BLaER1 treated with 17β-estradiol and CSF1 and Interleukin-3, amounts not matched to agents 10 nM and 100 nM (cell line): ENCODE measurements at regions not wholly inside any gene's neighbourhood (a gene's known extent, or its start where the extent isn't known, plus 50 kb on each side); places are given as distances from the start of the nearest gene placed in this dataset.

Experiments
- H3K27ac ChIP-seq, 11 experiments: shearing (Covaris generic); formaldehyde crosslinking; 2 replicates each; pipeline ENCODE4 v1.8.1; 2022
- H3K27me3 ChIP-seq, 11 experiments: shearing (Covaris generic); formaldehyde crosslinking; 2 replicates each; pipeline ENCODE4 v1.8.1; 2022
- H3K36me3 ChIP-seq, 11 experiments: shearing (Covaris generic); formaldehyde crosslinking; 2 replicates each; pipeline ENCODE4 v1.8.1; 2022
- H3K4me1 ChIP-seq, 10 experiments: shearing (Covaris generic); formaldehyde crosslinking; 2 replicates each; pipeline ENCODE4 v1.8.1; 2022
- H3K4me2 ChIP-seq, 11 experiments: shearing (Covaris generic); formaldehyde crosslinking; 2 replicates each; pipeline ENCODE4 v1.8.1; 2022
- H3K4me3 ChIP-seq, 10 experiments: shearing (Covaris generic); formaldehyde crosslinking; 2 replicates each; pipeline ENCODE4 v1.8.1; 2022
- H3K9ac ChIP-seq, 11 experiments: shearing (Covaris generic); formaldehyde crosslinking; 2 replicates each; pipeline ENCODE4 v1.8.1; 2022
- H3K9me3 ChIP-seq, 11 experiments: shearing (Covaris generic); formaldehyde crosslinking; replicated peaks in 1 of 11; 2 replicates each; pipeline ENCODE4 v1.8.1; 2022
- H4K20me1 ChIP-seq, 11 experiments: shearing (Covaris generic); formaldehyde crosslinking; 2 replicates each; pipeline ENCODE4 v1.8.1; 2022
- Cebpa-rat ChIP-seq, 11 experiments: shearing (Covaris generic); IDR thresholded peaks; 2 replicates each; pipeline ENCODE4 v1.8.1; 2022

GRCh38 chr12:85663631-85664030 is 172.6 kb downstream of the RASSF9 start:
- no peak overlapping the region for H3K27ac ChIP-seq
- H4K20me1 ChIP-seq = no peaks in the 10 kb centered on the region
- TF ChIP-seq Cebpa-rat (IDR thresholded peaks at IDR 0.05) = no peak
- no peaks in the 10 kb centered on the region for H3K36me3 ChIP-seq
- H3K4me3 ChIP-seq = no peak overlapping the region
- no peak overlapping the region for H3K9ac ChIP-seq
- H3K4me1 ChIP-seq = 0 out of 20 replicates have a peak, but pooled peaks cover 0 to 7% (median 0%) of the 10 kb centered on the region in 10 experiments
- H3K27me3 ChIP-seq = no peaks in the 10 kb centered on the region
- H3K9me3 ChIP-seq = peaks cover 0 to 19% (median 11%) of the 10 kb centered on the region in 11 experiments; a peak in 11 of 22 replicates
- H3K4me2 ChIP-seq = no peak overlapping the region

GRCh38 chr12:85664429-85664828 is 171.8 kb downstream of the RASSF9 start:
- H3K4me2 ChIP-seq = no peak overlapping the region
- no peak overlapping the region for H3K27ac ChIP-seq
- no peak overlapping the region for H3K4me3 ChIP-seq
- no peaks in the 10 kb centered on the region for H3K36me3 ChIP-seq
- H3K9ac ChIP-seq = no peak overlapping the region
- no peaks in the 10 kb centered on the region for H3K27me3 ChIP-seq
- H4K20me1 ChIP-seq = no peaks in the 10 kb centered on the region
- peaks cover 0 to 12% (median 7%) of the 10 kb centered on the region in 11 experiments; a peak in 7 of 22 replicates for H3K9me3 ChIP-seq
- 0 out of 20 replicates have a peak, but pooled peaks cover 0 to 7% (median 0%) of the 10 kb centered on the region in 10 experiments for H3K4me1 ChIP-seq
- no peak for TF ChIP-seq Cebpa-rat (IDR thresholded peaks at IDR 0.05)

- no peak overlapping the region for H3K27ac ChIP-seq
- H3K4me1 ChIP-seq = no peaks in the 10 kb centered on the region
- peaks cover 0 to 7% (median 6%) of the 10 kb centered on the region in 11 experiments; a peak in 6 of 22 replicates for H3K9me3 ChIP-seq
- no peak overlapping the region for H3K4me3 ChIP-seq
- TF ChIP-seq Cebpa-rat (IDR thresholded peaks at IDR 0.05) = no peak
- no peak overlapping the region for H3K9ac ChIP-seq
- H3K36me3 ChIP-seq = no peaks in the 10 kb centered on the region
- H3K4me2 ChIP-seq = no peak overlapping the region
- no peaks in the 10 kb centered on the region for H3K27me3 ChIP-seq
- H4K20me1 ChIP-seq = no peaks in the 10 kb centered on the region
Measured at GRCh38 chr12:85669911-85670310, 166.3 kb downstream of the RASSF9 start.

GRCh38 chr12:85672436-85672835 is 163.8 kb downstream of the RASSF9 start:
- H3K27me3 ChIP-seq = no peaks in the 10 kb centered on the region
- peaks cover 0 to 7% (median 6%) of the 10 kb centered on the region in 11 experiments; a peak in 6 of 22 replicates for H3K9me3 ChIP-seq
- TF ChIP-seq Cebpa-rat (IDR thresholded peaks at IDR 0.05) = no peak
- no peak overlapping the region for H3K4me2 ChIP-seq
- no peak overlapping the region for H3K4me3 ChIP-seq
- H3K27ac ChIP-seq = no peak overlapping the region
- no peaks in the 10 kb centered on the region for H3K4me1 ChIP-seq
- H3K36me3 ChIP-seq = no peaks in the 10 kb centered on the region
- H4K20me1 ChIP-seq = no peaks in the 10 kb centered on the region
- H3K9ac ChIP-seq = no peak overlapping the region

GRCh38 chr12:85673921-85674420 is 162.2 kb downstream of the RASSF9 start:
- TF ChIP-seq Cebpa-rat (IDR thresholded peaks at IDR 0.05) = no peak
- Histone ChIP-seq H3K27ac (no peak overlapping the region), H3K9ac (no peak overlapping the region), H3K4me1 (no peaks in the 10 kb centered on the region), H3K4me2 (no peak overlapping the region), H3K9me3 (peaks cover 0 to 7% (median 6%) of the 10 kb centered on the region in 11 experiments; a peak in 6 of 22 replicates), H4K20me1 (no peaks in the 10 kb centered on the region), H3K4me3 (no peak overlapping the region), H3K36me3 (no peaks in the 10 kb centered on the region), H3K27me3 (no peaks in the 10 kb centered on the region)

- H3K27ac ChIP-seq = no peak overlapping the region
- H3K4me3 ChIP-seq = no peak overlapping the region
- no peak overlapping the region for H3K9ac ChIP-seq
- H4K20me1 ChIP-seq = no peaks in the 10 kb centered on the region
- no peaks in the 10 kb centered on the region for H3K27me3 ChIP-seq
- TF ChIP-seq Cebpa-rat (IDR thresholded peaks at IDR 0.05) = no peak
- H3K4me1 ChIP-seq = peaks cover 0 to 13% (median 0%) of the 10 kb centered on the region in 10 experiments; a peak in 3 of 20 replicates
- no peak overlapping the region for H3K4me2 ChIP-seq
- no peaks in the 10 kb centered on the region for H3K36me3 ChIP-seq
- H3K9me3 ChIP-seq = peaks cover 14 to 26% (median 20%) of the 10 kb centered on the region in 11 experiments
Measured at GRCh38 chr12:85676816-85677749, 159.1 kb downstream of the RASSF9 start.

GRCh38 chr12:85679296-85679695 is 156.9 kb downstream of the RASSF9 start:
- peaks cover 0 to 13% (median 0%) of the 10 kb centered on the region in 10 experiments; a peak in 3 of 20 replicates for H3K4me1 ChIP-seq
- no peaks in the 10 kb centered on the region for H3K27me3 ChIP-seq
- no peak overlapping the region for H3K9ac ChIP-seq
- peaks cover 8 to 26% (median 16%) of the 10 kb centered on the region in 11 experiments for H3K9me3 ChIP-seq
- TF ChIP-seq Cebpa-rat (IDR thresholded peaks at IDR 0.05) = no peak
- no peak overlapping the region for H3K4me2 ChIP-seq
- no peak overlapping the region for H3K27ac ChIP-seq
- no peak overlapping the region for H3K4me3 ChIP-seq
- no peaks in the 10 kb centered on the region for H3K36me3 ChIP-seq
- no peaks in the 10 kb centered on the region for H4K20me1 ChIP-seq

GRCh38 chr12:85680881-85681280 is 155.3 kb downstream of the RASSF9 start:
- Histone ChIP-seq H3K4me3 (no peak overlapping the region), H3K27me3 (no peaks in the 10 kb centered on the region), H3K4me2 (0 out of 22 replicates have a peak overlapping the region, but pooled peaks of 2 of the 11 experiments have one; percentile 6 to 15), H3K27ac (peak overlapping the region in 1 of 11 experiments; percentile 3; a peak in 1 of 22 replicates), H4K20me1 (no peaks in the 10 kb centered on the region), H3K9me3 (peaks cover 8 to 26% (median 15%) of the 10 kb centered on the region in 11 experiments; a peak in 21 of 22 replicates), H3K4me1 (peaks cover 0 to 13% (median 0%) of the 10 kb centered on the region in 10 experiments; a peak in 3 of 20 replicates), H3K36me3 (no peaks in the 10 kb centered on the region), H3K9ac (no peak overlapping the region)
- no peak for TF ChIP-seq Cebpa-rat (IDR thresholded peaks at IDR 0.05)

- TF ChIP-seq Cebpa-rat (IDR thresholded peaks at IDR 0.05) = no peak
- peaks cover 8 to 26% (median 15%) of the 10 kb centered on the region in 11 experiments; a peak in 21 of 22 replicates for H3K9me3 ChIP-seq
- no peak overlapping the region for H3K4me2 ChIP-seq
- H3K9ac ChIP-seq = no peak overlapping the region
- no peak overlapping the region for H3K4me3 ChIP-seq
- H3K4me1 ChIP-seq = peaks cover 0 to 13% (median 0%) of the 10 kb centered on the region in 10 experiments; a peak in 3 of 20 replicates
- H4K20me1 ChIP-seq = no peaks in the 10 kb centered on the region
- no peaks in the 10 kb centered on the region for H3K27me3 ChIP-seq
- H3K36me3 ChIP-seq = no peaks in the 10 kb centered on the region
- H3K27ac ChIP-seq = peak overlapping the region in 1 of 11 experiments; percentile 3; a peak in 1 of 22 replicates
Measured at GRCh38 chr12:85681333-85681732, 154.9 kb downstream of the RASSF9 start.
